Endodermal cell (in vitro differentiated cells): ENCODE measurements at regions not wholly inside any gene's neighbourhood (a gene's known extent, or its start where the extent isn't known, plus 50 kb on each side); places are given as distances from the start of the nearest gene placed in this dataset.

ENCODE experiments used
- DNase-seq: peaks from one replicate; pipeline ENCODE4 v3.0.0-alpha.2; 2017
- H3K27ac ChIP-seq: 2 replicates; pipeline ENCODE4 v1.5.1; 2013; ENCODE audit warnings: mild to moderate bottlenecking, low read depth, low read length, moderate library complexity
- H3K27me3 ChIP-seq: 2 replicates; pipeline ENCODE4 v1.6.1; 2013; ENCODE audit warnings: mild to moderate bottlenecking, low read length, moderate library complexity; ENCODE audit not compliant: insufficient read depth, control insufficient read depth, poor library complexity, severe bottlenecking
- H3K36me3 ChIP-seq: 2 replicates; pipeline ENCODE4 v1.7.0; 2013; ENCODE audit warnings: mild to moderate bottlenecking, low read length, moderate library complexity; ENCODE audit not compliant: control insufficient read depth, insufficient read depth
- H3K4me1 ChIP-seq: one replicate; pipeline ENCODE4 v1.7.0; 2013; ENCODE audit warnings: low read length; ENCODE audit not compliant: control insufficient read depth, insufficient read depth
- H3K4me3 ChIP-seq: 2 replicates; pipeline ENCODE4 v1.5.1; 2013; ENCODE audit warnings: mild to moderate bottlenecking, low read length, moderate library complexity
- H3K9ac ChIP-seq: 2 replicates; pipeline ENCODE4 v1.6.1; 2013; ENCODE audit warnings: mild to moderate bottlenecking, low read length, moderate library complexity; ENCODE audit not compliant: poor library complexity, severe bottlenecking; ENCODE audit errors: extremely low read depth
- H3K9me3 ChIP-seq: 2 replicates; pipeline ENCODE4 v1.6.1; 2013; ENCODE audit warnings: mild to moderate bottlenecking, low read length, moderate library complexity; ENCODE audit not compliant: control insufficient read depth
- H3K27ac Mint-ChIP-seq: 2 replicates; pipeline ENCODE4 v1.8.0; 2020; ENCODE audit warnings: mixed read lengths
- H3K27me3 Mint-ChIP-seq: 2 replicates; pipeline ENCODE4 v1.8.0; 2021; ENCODE audit warnings: mild to moderate bottlenecking, mixed read lengths; ENCODE audit not compliant: insufficient read depth
- H3K36me3 Mint-ChIP-seq: 2 replicates; pipeline ENCODE4 v1.8.0; 2020; ENCODE audit warnings: low read depth, mixed read lengths
- H3K4me1 Mint-ChIP-seq: 2 replicates; pipeline ENCODE4 v1.8.0; 2020; ENCODE audit warnings: mixed read lengths
- H3K4me3 Mint-ChIP-seq: 2 replicates; pipeline ENCODE4 v1.8.0; 2020; ENCODE audit warnings: mild to moderate bottlenecking, moderate library complexity, mixed read lengths
- H3K9me3 Mint-ChIP-seq: 2 replicates; pipeline ENCODE4 v1.8.0; 2020; ENCODE audit warnings: mild to moderate bottlenecking, mixed read lengths
- CTCF ChIP-seq: fragments of 200-600 bp; sonication (generic); conservative IDR thresholded peaks from 2 replicates; pipeline ENCODE4 v1.5.0; 2021; ENCODE audit warnings: antibody characterized with exemption, mild to moderate bottlenecking
- WGBS, 2 experiments: methylation state at CpG; one replicate each; pipeline versions ENCODE4 v1.1.5 to v1.1.7; 2013; ENCODE audit warnings: missing lambda C conversion rate in 2 of 2, mixed read lengths in 1 of 2; ENCODE audit not compliant: insufficient coverage in 1 of 2, insufficient read length in 1 of 2; 5-methylcytosine and 5-hydroxymethylcytosine counted together

GRCh38 chr14:34014936-34015335 lies 64.1 kb upstream of the EGLN3 start:
- no peaks in the 10 kb centered on the region for H3K9me3 ChIP-seq
- no peaks in the 10 kb centered on the region for H3K36me3 Mint-ChIP-seq
- 80 to 100% methylated on average over 1 to 3 of the region's 3 CpGs for WGBS, 2 experiments
- peaks cover 43% of the 10 kb centered on the region for H3K27me3 Mint-ChIP-seq
- no peak overlapping the region for H3K4me3 Mint-ChIP-seq
- H3K4me1 ChIP-seq: no peaks in the 10 kb centered on the region
- H3K27ac ChIP-seq: no peak overlapping the region
- no peak overlapping the region for H3K9ac ChIP-seq
- no peak for TF ChIP-seq CTCF
- no peaks in the 10 kb centered on the region for H3K36me3 ChIP-seq
- no peak for DNase-seq
- no peak overlapping the region for H3K4me3 ChIP-seq
- peaks cover 50% of the 10 kb centered on the region for H3K27me3 ChIP-seq
- peaks cover 8% of the 10 kb centered on the region for H3K4me1 Mint-ChIP-seq
- no peak overlapping the region for H3K27ac Mint-ChIP-seq
- no peaks in the 10 kb centered on the region for H3K9me3 Mint-ChIP-seq

GRCh38 chr14:34013721-34014060 lies 62.8 kb upstream of the EGLN3 start:
- Histone ChIP-seq H3K9me3 (no peaks in the 10 kb centered on the region), H3K9ac (no peak overlapping the region), H3K4me1 (no peaks in the 10 kb centered on the region), H3K27ac (no peak overlapping the region), H3K27me3 (peaks cover 38% of the 10 kb centered on the region), H3K36me3 (no peaks in the 10 kb centered on the region), H3K4me3 (no peak overlapping the region)
- TF ChIP-seq CTCF: no peak
- no peak for DNase-seq
- Mint-ChIP-seq H3K27ac (no peak overlapping the region), H3K27me3 (peaks cover 38% of the 10 kb centered on the region), H3K4me1 (peaks cover 8% of the 10 kb centered on the region), H3K9me3 (no peaks in the 10 kb centered on the region), H3K4me3 (no peak overlapping the region), H3K36me3 (no peaks in the 10 kb centered on the region)
- 83 to 93% methylated on average over 2 to 4 of the region's 4 CpGs for WGBS, 2 experiments

- H3K27ac Mint-ChIP-seq: no peak overlapping the region
- no peak overlapping the region for H3K9ac ChIP-seq
- peaks cover 8% of the 10 kb centered on the region for H3K4me1 Mint-ChIP-seq
- H3K4me1 ChIP-seq: no peaks in the 10 kb centered on the region
- H3K27ac ChIP-seq: no peak overlapping the region
- H3K4me3 Mint-ChIP-seq: no peak overlapping the region
- no peaks in the 10 kb centered on the region for H3K36me3 Mint-ChIP-seq
- DNase-seq: no peak
- 79 to 80% methylated on average over 2 to 7 of the region's 9 CpGs for WGBS, 2 experiments
- H3K27me3 Mint-ChIP-seq: peaks cover 33% of the 10 kb centered on the region
- peaks cover 32% of the 10 kb centered on the region for H3K27me3 ChIP-seq
- H3K9me3 ChIP-seq: no peaks in the 10 kb centered on the region
- TF ChIP-seq CTCF: no peak
- no peaks in the 10 kb centered on the region for H3K36me3 ChIP-seq
- H3K9me3 Mint-ChIP-seq: no peaks in the 10 kb centered on the region
- H3K4me3 ChIP-seq: no peak overlapping the region
Observed at GRCh38 chr14:34012978-34013720, 62.3 kb upstream of the EGLN3 start.
